ENCODE measurements at regions not wholly inside any gene's neighbourhood (a gene's known extent, or its start where the extent isn't known, plus 50 kb on each side); places are given as distances from the start of the nearest gene placed in this dataset.

- H3K4me3 ChIP-seq (ENCODE audit: low read depth, low read length), result no peak overlapping the region
- TF ChIP-seq CTCF (IDR thresholded peaks at IDR 0.05; ENCODE audit: low read depth, low read length), result no peak
Measured at GRCh38 chr6:166739976-166740318, 112.9 kb upstream of the RPS6KA2 start.

GRCh38 chr6:166739117-166739975 is 112.3 kb upstream of the RPS6KA2 start:
- H3K4me3 ChIP-seq (ENCODE audit: low read depth, low read length), result no peak overlapping the region
- no peak for TF ChIP-seq CTCF (IDR thresholded peaks at IDR 0.05; ENCODE audit: low read depth, low read length)

- no peak overlapping the region for H3K4me3 ChIP-seq (ENCODE audit: low read depth, low read length)
- TF ChIP-seq CTCF (IDR thresholded peaks at IDR 0.05; ENCODE audit: low read depth, low read length), result no peak
Measured at GRCh38 chr6:166738386-166739116, 111.5 kb upstream of the RPS6KA2 start.

GRCh38 chr6:166737261-166737660 is 110.2 kb upstream of the RPS6KA2 start:
- H3K4me3 ChIP-seq (ENCODE audit: low read depth, low read length), result no peak overlapping the region
- no peak for TF ChIP-seq CTCF (IDR thresholded peaks at IDR 0.05; ENCODE audit: low read depth, low read length)

- no peak for TF ChIP-seq CTCF (IDR thresholded peaks at IDR 0.05; ENCODE audit: low read depth, low read length)
- no peak overlapping the region for H3K4me3 ChIP-seq (ENCODE audit: low read depth, low read length)
Measured at GRCh38 chr6:166736634-166737033, 109.6 kb upstream of the RPS6KA2 start.

GRCh38 chr6:166733900-166734299 is 106.8 kb upstream of the RPS6KA2 start:
- no peak for TF ChIP-seq CTCF (IDR thresholded peaks at IDR 0.05; ENCODE audit: low read depth, low read length)
- H3K4me3 ChIP-seq (ENCODE audit: low read depth, low read length), result no peak overlapping the region

- no peak overlapping the region for H3K4me3 ChIP-seq (ENCODE audit: low read depth, low read length)
- no peak for TF ChIP-seq CTCF (IDR thresholded peaks at IDR 0.05; ENCODE audit: low read depth, low read length)
Measured at GRCh38 chr6:166729658-166730057, 102.6 kb upstream of the RPS6KA2 start.
